ENCODE measurements at regions not wholly inside any gene's neighbourhood (a gene's known extent, or its start where the extent isn't known, plus 50 kb on each side); places are given as distances from the start of the nearest gene placed in this dataset.
"Not testable (repeated sequence)": the region's sequence is repeated elsewhere in the genome, so short reads cannot be mapped to it uniquely, and the experiment has no call there.

DNA sequence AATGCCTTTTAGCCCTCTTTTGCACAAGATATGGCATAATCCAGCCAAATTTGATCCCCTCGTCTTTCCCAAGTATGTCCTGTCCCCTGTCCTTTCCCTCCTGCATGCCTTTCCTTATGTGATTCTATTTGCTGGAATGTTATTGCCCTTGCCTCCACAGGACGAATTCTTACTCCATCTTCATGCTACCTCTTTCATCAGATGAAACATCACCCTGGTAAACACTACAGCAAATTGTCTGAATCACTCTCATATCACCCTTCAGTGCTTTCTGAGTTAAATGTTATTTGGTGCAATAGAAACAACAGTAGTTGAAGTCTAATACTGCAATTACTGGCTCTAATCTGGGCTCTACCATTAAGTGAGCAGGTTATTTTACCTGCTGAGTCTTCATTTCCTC lies 52.2 kb upstream of the FAT1 start:
- no peak for DNase-seq

DNA sequence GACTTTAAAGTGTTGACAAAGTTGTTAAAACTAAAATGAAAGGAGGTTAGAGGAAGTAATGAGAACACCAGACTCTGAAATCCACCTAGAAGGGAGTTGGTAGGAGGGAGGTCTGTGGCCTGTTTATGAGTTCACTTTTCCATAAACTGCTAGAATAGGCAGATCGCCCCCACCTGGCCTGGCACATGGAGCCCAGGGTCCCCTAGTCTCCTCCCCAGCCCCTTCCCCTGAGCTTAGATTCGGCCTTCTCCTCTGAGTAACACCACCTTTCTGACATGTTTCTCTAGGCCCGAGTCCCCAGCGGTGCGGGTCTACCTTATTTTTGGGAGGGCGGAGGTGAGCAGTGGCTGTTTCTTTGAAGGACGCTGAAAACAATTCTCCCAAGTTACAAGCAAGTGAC lies 54.5 kb upstream of the FAT1 start:
- DNase-seq, result no peak

GRCh38 chr4:186780291-186781031 lies 56.8 kb upstream of the FAT1 start:
- no peak for DNase-seq

- DNase-seq, result no peak
Observed at GRCh38 chr4:186781032-186781917, 57.6 kb upstream of the FAT1 start.

DNA sequence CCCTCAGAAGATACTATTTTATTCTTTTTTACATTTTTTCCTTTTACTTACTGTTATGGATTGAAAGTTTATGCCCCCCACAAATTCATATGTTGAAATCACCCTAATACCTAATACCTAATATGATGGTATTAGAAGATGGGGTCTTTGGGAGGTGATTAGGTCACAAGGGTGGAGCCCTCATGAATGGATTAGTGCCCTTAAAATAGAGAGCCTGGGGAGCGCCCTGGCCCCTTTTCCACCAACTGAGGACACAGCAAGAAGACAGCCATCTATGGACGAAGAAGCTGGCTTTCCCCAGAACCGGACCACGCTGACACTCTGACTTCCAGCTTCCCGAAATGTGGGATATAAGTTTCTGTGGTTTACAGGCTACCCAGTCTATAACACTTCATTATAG lies 58.6 kb upstream of the FAT1 start:
- no peak for DNase-seq

DNA sequence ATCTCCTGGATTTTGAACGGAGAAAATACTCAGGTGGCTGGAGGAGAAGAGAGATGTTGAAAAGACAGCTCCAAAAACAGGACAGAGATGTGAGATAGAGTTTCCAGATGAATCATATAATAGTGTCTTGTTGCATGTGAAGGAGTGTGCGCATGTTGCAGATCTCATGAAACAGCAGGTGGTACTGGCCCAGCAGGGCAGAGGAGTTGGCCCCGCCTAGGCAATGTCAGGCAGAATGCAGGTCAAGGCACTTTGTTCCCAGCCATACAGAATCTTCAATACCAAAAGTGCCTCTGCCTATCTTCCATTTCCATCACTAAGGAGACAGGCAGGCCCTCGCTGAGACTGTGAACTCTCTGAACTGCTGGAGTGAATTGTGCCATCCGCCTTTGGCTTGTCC lies 63.9 kb upstream of the FAT1 start:
- no peak for DNase-seq

DNA sequence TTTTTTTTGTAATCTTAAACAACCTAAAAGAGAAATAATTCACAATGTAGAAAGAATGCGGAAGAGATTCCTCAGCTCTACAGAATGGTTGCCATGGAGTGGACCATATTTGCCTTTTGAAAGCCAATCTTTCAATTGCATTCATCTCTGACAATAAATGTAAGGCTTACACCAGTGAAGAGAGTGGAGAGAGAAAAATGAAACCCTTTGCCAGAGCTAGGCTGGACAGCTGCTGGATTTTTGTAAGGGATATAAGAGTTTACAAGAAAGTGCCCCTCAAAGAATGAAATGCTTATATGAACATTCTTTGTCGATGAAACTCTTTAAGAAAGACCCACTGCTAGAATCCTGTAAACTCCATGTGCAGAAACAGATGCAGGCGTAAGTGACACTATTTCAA lies 66.0 kb upstream of the FAT1 start:
- DNase-seq, result no peak

DNA sequence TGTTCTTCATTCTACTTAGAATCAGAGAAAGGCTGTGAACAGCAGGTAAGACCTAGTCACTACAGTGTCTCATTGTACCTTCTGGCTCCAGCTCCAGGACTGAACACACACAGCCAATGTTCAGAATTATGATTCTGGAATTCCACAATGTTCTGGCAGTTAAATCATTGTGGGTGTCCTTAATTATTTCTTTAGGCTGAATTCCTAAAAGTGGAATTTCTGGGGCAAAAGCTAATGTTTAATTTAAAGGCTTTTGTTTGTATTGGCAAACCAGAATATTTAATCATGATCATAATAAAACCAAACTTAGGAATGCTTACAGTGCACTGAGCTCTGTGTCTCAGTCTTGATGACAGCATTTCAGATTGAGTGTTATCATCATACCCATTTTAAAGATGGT lies 67.0 kb upstream of the FAT1 start:
- DNase-seq, result no peak

- DNase-seq, result no peak
Observed at GRCh38 chr4:186792728-186793366, 69.2 kb upstream of the FAT1 start.

DNA sequence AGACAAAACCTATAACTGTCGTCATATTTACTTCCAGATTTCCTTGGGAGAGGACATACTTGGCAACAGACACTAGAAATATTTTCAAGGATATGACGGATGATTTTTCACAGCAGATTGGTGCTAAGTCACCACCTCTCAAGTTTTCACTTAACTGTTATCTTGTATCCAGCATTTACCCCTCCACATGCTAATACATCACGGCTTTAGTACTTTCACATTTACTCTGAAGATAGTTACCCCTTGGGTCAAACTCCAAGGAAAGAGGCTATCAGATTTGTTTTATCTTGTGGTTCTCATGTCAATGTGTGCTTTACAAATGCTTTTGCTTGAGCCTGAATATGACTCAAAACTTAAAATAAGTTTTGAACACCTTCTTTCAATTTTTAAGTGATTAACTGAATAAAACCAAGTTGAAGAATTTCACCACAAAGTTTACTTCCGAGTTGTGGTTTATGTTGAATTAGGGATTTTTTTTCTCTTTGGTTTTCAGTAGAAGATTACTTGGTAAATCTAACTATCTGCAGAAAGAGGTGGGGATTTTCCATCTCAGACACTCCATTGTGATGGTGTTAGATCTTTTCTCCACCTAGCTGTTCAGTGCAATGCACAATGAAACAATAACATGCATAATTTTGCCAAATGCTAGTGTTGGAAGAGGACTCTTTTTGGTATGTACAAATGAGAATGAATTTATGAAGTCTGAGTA lies 75.4 kb upstream of the FAT1 start:
- DNase-seq, result no peak

DNA sequence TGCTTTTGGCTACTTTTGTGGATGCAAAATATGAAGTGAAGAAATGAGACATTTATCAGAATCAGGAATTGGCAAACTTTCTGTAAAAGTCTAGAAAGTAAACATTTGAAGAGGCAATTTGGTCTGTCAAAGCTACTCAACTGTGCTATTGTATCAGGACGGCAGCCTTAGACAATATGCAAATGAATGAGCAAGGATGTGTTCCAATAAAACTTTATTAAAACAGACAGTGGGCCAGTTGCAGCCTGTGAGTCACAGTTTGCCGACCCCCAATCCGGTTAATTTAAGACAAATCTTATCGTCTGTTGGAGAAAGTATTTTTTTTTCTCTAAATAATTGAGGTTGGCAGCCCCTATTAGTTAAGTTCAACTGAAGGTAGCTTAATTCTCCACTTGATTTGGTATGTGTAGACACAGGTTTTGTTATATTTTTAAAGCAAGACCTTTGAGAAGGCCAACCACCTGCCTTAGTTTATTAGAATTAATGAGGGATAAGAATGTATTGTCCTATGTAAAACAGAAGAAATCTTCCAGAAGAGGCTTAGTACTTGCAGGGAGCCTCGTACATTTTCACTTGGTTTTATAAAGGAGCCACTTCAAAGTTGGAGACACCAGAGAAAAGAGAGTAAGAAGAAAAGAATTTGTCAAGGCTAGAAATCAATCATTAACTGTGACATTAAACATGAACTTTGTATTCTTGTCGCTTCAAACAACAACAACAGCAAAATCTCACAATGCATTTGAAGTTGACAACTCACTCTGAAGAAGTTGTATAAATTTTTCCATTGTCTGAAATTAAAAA lies 81.6 kb upstream of the FAT1 start:
- DNase-seq, result no peak

- DNase-seq, result not testable (repeated sequence)
Observed at GRCh38 chr4:186805917-186806316, 82.3 kb upstream of the FAT1 start.

- no peak for DNase-seq
Observed at GRCh38 chr4:186806679-186807421, 83.2 kb upstream of the FAT1 start.

DNA sequence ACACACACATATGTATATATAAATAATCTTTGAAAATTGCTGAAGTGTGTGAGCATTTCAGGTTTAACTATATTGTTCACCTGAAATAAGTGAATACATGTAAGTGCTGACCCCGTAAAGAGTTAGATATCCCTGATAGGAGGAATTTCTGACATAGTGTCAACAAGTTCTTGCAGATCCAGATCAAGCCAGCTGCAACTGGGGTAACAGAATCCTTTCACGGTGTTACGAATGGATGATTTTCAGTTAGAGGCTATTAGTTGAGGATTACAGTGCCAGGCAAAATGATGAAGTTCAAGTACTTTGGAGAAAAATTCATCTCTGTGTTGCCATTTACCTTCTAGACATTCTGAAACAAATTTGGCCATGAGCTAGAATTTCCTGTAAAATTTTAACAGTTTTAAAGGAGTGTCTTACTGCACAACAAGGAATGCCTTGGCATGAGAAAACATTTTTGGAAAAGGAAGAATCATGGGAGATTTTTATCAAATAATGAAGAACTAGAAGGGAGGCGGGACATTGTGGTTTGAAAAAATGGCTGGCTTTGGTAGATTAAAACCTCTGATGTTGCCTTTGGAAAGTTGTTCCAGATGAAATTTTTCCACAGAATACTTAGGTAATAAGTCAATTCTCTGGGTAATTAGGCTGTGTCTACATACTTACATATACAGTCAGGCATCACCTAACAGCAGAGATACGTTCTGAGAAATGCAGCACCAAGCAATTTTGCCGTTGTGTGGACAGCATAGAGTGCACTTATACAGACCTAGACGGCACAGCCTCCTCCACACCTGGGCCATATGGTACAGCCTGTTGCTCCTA lies 84.4 kb upstream of the FAT1 start:
- DNase-seq, result no peak

GRCh38 chr4:186808630-186809018 lies 85.0 kb upstream of the FAT1 start:
- DNase-seq, result no peak

- no peak for DNase-seq
Observed at GRCh38 chr4:186809070-186809469, 85.4 kb upstream of the FAT1 start.

- no peak for DNase-seq
Observed at GRCh38 chr4:186810613-186811150, 87.0 kb upstream of the FAT1 start.

GRCh38 chr4:186812592-186812991 lies 88.9 kb upstream of the FAT1 start:
- no peak for DNase-seq

GRCh38 chr4:186813377-186814068 lies 89.9 kb upstream of the FAT1 start:
- no peak for DNase-seq
